Brain microvascular endothelial cell (primary cell): ENCODE measurements at regions not wholly inside any gene's neighbourhood (a gene's known extent, or its start where the extent isn't known, plus 50 kb on each side); places are given as distances from the start of the nearest gene placed in this dataset.

Source experiments
- DNase-seq: peaks from one replicate; pipeline ENCODE4 v3.0.0-alpha.2; 2020
- H3K27ac ChIP-seq: fragments of 250-450 bp; sonication (Bioruptor Pico); 2 replicates; pipeline ENCODE4 v1.5.1; 2020; ENCODE audit warnings: mild to moderate bottlenecking, moderate library complexity
- H3K27me3 ChIP-seq: fragments of 250-450 bp; sonication (Bioruptor Pico); replicated peaks from 2 replicates; pipeline ENCODE4 v1.5.1; 2020; ENCODE audit warnings: mild to moderate bottlenecking
- H3K36me3 ChIP-seq: fragments of 250-450 bp; sonication (Bioruptor Pico); replicated peaks from 2 replicates; pipeline ENCODE4 v1.5.1; 2020; ENCODE audit warnings: mild to moderate bottlenecking
- H3K4me3 ChIP-seq: 2 replicates; pipeline ENCODE4 v1.5.1; 2011; ENCODE audit warnings: low read depth, mild to moderate bottlenecking, control low read depth, low read length, moderate library complexity
- CTCF ChIP-seq: IDR thresholded peaks from 2 replicates; pipeline ENCODE4 v1.5.1; 2011; ENCODE audit warnings: low read depth, mild to moderate bottlenecking, moderate library complexity, low read length, control low read depth, inconsistent platforms; ENCODE audit errors: missing control alignments
- in situ Hi-C: cut with HindIII; loops from 2 replicates; pipeline ENCODE4 v1.10.0; 2017; ENCODE audit warnings: low sequenced_read_pairs, low pct_ligation_motif_present

GRCh38 chr4:138804711-138805110 lies 210.9 kb upstream of the NOCT start:
- Histone ChIP-seq H3K36me3 (no peaks in the 10 kb centered on the region), H3K4me3 (no peak overlapping the region), H3K27me3 (peaks cover 2% of the 10 kb centered on the region), H3K27ac (no peak overlapping the region)
- in situ Hi-C loops, result no loop called here
- TF ChIP-seq CTCF, result no peak
- DNase-seq, result no peak

- Histone ChIP-seq H3K4me3 (no peak overlapping the region), H3K36me3 (no peaks in the 10 kb centered on the region), H3K27me3 (peaks cover 2% of the 10 kb centered on the region), H3K27ac (no peak overlapping the region)
- in situ Hi-C loops, result no loop called here
- TF ChIP-seq CTCF, result no peak
- no peak for DNase-seq
Measured at GRCh38 chr4:138803051-138803450, 212.5 kb upstream of the NOCT start.

- H3K27ac ChIP-seq, result no peak overlapping the region
- H3K36me3 ChIP-seq, result no peaks in the 10 kb centered on the region
- DNase-seq, result no peak
- in situ Hi-C loops, result no loop called here
- no peak overlapping the region for H3K4me3 ChIP-seq
- no peak for TF ChIP-seq CTCF
- peaks cover 2% of the 10 kb centered on the region for H3K27me3 ChIP-seq
Measured at GRCh38 chr4:138802499-138802898, 213.1 kb upstream of the NOCT start.

- in situ Hi-C loops, result no loop called here
- Histone ChIP-seq H3K27ac (no peak overlapping the region), H3K4me3 (no peak overlapping the region), H3K27me3 (peaks cover 2% of the 10 kb centered on the region), H3K36me3 (no peaks in the 10 kb centered on the region)
- no peak for DNase-seq
- TF ChIP-seq CTCF, result no peak
Measured at GRCh38 chr4:138800421-138800820, 215.2 kb upstream of the NOCT start.

- Histone ChIP-seq H3K27ac (no peak overlapping the region), H3K36me3 (no peaks in the 10 kb centered on the region), H3K4me3 (no peak overlapping the region), H3K27me3 (no peaks in the 10 kb centered on the region)
- in situ Hi-C loops, result no loop called here
- DNase-seq, result no peak
- TF ChIP-seq CTCF, result no peak
Measured at GRCh38 chr4:138798404-138798803, 217.2 kb upstream of the NOCT start.

GRCh38 chr4:138797646-138798045 lies 217.9 kb upstream of the NOCT start:
- Histone ChIP-seq H3K27ac (no peak overlapping the region), H3K36me3 (no peaks in the 10 kb centered on the region), H3K4me3 (no peak overlapping the region), H3K27me3 (no peaks in the 10 kb centered on the region)
- no peak for DNase-seq
- in situ Hi-C loops, result no loop called here
- no peak for TF ChIP-seq CTCF
